ENCODE measurements at regions not wholly inside any gene's neighbourhood (a gene's known extent, or its start where the extent isn't known, plus 50 kb on each side); places are given as distances from the start of the nearest gene placed in this dataset.

DNA sequence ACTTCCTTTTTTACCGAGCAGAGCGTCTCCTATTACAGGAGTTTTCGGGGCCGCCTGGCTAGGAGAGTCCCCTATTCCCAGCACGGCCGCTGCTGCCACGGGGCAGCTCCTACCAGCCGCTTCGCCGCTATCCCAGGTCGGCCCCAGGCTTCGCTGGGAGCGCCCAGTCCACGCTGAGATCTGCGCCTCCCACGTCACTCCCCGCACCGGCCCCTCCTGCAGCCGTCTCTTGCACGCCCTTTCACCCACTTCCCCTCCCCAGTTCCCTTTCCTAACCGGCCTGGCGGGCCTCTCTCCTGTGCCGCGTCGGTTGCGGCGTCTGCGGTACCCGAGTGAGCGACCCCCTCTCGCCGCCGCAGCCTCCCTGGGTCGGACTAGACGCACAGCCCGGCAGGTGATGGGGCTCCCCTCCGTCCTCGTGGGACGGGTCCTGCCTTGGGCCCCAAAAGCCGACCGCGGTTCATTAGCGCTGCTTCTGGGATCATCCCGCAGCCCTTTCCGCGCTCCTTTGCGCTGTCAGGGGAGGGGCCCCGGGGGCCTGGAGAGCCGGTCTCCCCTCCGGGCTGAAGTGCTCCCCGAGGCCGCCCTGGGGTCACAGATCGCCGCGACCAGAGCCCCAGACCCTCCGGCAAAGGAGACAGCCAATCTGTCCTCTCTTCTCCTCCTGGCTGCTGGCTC lies 1318.4 kb downstream of the TMEM121 start (continued):
- TF ChIP-seq ZBTB8A (CRISPR knock-in tag; IDR thresholded peaks at IDR 0.05; ENCODE audit: borderline replicate concordance, low read depth) (no peak), MIER2 (CRISPR knock-in tag; IDR thresholded peaks at IDR 0.05) (no peak), ZMYM4 (CRISPR knock-in tag; IDR thresholded peaks at IDR 0.05) (no peak), NCOA1 (CRISPR knock-in tag; IDR thresholded peaks at IDR 0.05) (no peak), CBX2 (IDR thresholded peaks at IDR 0.05; ENCODE audit: low read depth, low read length) (no peak), CBX2 (CRISPR knock-in tag; IDR thresholded peaks at IDR 0.05; ENCODE audit: low read depth) (no peak), ZNF451 (CRISPR knock-in tag; IDR thresholded peaks at IDR 0.05) (no peak; the same call in 1 of the 2 replicates), THAP11 (CRISPR knock-in tag; IDR thresholded peaks at IDR 0.05) (no peak; the same call in 1 of the 2 replicates), ATAD3A (CRISPR knock-in tag; IDR thresholded peaks at IDR 0.05) (no peak), KDM3A (CRISPR knock-in tag; IDR thresholded peaks at IDR 0.05; ENCODE audit: low read depth) (no peak), NR3C1 (CRISPR knock-in tag; IDR thresholded peaks at IDR 0.05) (no peak), ZNF720 (CRISPR knock-in tag; IDR thresholded peaks at IDR 0.05) (no peak), NFE2L1 (CRISPR knock-in tag; IDR thresholded peaks at IDR 0.05; ENCODE audit: borderline replicate concordance) (no peak), GATAD1 (CRISPR knock-in tag; IDR thresholded peaks at IDR 0.05) (no peak), RARG (CRISPR knock-in tag; IDR thresholded peaks at IDR 0.05; ENCODE audit: low read depth) (0 out of 2 replicates have a peak, but pooled peaks have one; percentile 20), NBN (conservative IDR thresholded peaks at IDR 0.05) (no peak), FOXK1 (CRISPR knock-in tag; IDR thresholded peaks at IDR 0.05; ENCODE audit: borderline replicate concordance, low read depth) (no peak; the same call in 1 of the 2 replicates), MLLT10 (CRISPR knock-in tag; IDR thresholded peaks at IDR 0.05) (no peak), HNRNPK (IDR thresholded peaks at IDR 0.05; ENCODE audit: low read depth, low read length, poor library complexity, severe bottlenecking) (peak; percentile 80), MED13 (CRISPR knock-in tag; IDR thresholded peaks at IDR 0.05) (no peak), ZNF143 (CRISPR knock-in tag; IDR thresholded peaks at IDR 0.05) (no peak), GATA4 (IDR thresholded peaks at IDR 0.05; ENCODE audit: borderline replicate concordance, low read depth) (no peak), NFIC (IDR thresholded peaks at IDR 0.05; ENCODE audit: low read length) (no peak), ZNF160 (CRISPR knock-in tag; IDR thresholded peaks at IDR 0.05) (peak; percentile 29; the same call in 1 of the 2 replicates), SPEN (CRISPR knock-in tag; IDR thresholded peaks at IDR 0.05; ENCODE audit: low read depth) (no peak; the same call in 1 of the 2 replicates), ZNF569 (CRISPR knock-in tag; IDR thresholded peaks at IDR 0.05; ENCODE audit: borderline replicate concordance) (no peak), XRCC5 (optimal IDR thresholded peaks at IDR 0.05; ENCODE audit: low read length) (peak; percentile 15)
- TF ChIP-seq, protein P1, sequence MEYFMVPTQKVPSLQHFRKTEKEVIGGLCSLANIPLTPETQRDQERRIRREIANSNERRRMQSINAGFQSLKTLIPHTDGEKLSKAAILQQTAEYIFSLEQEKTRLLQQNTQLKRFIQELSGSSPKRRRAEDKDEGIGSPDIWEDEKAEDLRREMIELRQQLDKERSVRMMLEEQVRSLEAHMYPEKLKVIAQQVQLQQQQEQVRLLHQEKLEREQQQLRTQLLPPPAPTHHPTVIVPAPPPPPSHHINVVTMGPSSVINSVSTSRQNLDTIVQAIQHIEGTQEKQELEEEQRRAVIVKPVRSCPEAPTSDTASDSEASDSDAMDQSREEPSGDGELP (IDR thresholded peaks at IDR 0.05; ENCODE audit: borderline replicate concordance, low read depth): no peak
- TF ChIP-seq, protein P2, sequence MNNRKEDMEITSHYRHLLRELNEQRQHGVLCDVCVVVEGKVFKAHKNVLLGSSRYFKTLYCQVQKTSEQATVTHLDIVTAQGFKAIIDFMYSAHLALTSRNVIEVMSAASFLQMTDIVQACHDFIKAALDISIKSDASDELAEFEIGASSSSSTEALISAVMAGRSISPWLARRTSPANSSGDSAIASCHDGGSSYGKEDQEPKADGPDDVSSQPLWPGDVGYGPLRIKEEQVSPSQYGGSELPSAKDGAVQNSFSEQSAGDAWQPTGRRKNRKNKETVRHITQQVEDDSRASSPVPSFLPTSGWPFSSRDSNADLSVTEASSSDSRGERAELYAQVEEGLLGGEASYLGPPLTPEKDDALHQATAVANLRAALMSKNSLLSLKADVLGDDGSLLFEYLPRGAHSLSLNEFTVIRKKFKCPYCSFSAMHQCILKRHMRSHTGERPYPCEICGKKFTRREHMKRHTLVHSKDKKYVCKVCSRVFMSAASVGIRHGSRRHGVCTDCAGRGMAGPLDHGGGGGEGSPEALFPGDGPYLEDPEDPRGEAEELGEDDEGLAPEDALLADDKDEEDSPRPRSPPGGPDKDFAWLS (CRISPR knock-in tag; IDR thresholded peaks at IDR 0.05; ENCODE audit: borderline replicate concordance): no peak
- TF ChIP-seq, protein P3, sequence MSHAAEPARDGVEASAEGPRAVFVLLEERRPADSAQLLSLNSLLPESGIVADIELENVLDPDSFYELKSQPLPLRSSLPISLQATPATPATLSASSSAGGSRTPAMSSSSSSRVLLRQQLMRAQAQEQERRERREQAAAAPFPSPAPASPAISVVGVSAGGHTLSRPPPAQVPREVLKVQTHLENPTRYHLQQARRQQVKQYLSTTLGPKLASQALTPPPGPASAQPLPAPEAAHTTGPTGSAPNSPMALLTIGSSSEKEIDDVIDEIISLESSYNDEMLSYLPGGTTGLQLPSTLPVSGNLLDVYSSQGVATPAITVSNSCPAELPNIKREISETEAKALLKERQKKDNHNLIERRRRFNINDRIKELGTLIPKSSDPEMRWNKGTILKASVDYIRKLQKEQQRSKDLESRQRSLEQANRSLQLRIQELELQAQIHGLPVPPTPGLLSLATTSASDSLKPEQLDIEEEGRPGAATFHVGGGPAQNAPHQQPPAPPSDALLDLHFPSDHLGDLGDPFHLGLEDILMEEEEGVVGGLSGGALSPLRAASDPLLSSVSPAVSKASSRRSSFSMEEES (CRISPR knock-in tag; IDR thresholded peaks at IDR 0.05): no peak; the same call in 1 of the 2 replicates

All from HepG2 (cell line).